ENCODE measurements at regions not wholly inside any gene's neighbourhood (a gene's known extent, or its start where the extent isn't known, plus 50 kb on each side); places are given as distances from the start of the nearest gene placed in this dataset.
"Not testable (repeated sequence)": the region's sequence is repeated elsewhere in the genome, so short reads cannot be mapped to it uniquely, and the experiment has no call there.

DNA sequence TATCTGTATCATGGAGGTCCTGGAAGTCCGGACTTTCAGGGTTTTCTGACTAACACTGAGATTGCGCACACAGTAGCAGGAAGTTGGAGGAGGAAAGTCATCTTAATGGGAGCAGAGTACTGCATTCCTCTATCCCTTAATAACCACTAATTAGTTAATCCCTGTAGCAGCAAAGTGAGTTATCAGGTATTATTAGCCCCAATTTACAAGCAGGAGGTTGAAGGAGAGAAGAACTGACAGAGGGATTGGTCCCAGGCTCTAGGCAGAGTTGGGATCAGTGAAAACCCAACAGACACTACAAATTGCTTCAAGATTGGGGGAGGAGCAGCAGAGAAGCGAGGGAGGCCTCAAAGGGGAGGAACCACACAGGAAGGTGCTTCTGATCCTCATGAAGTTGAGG lies 74.5 kb upstream of the XPA start:
- H3K4me3 ChIP-seq (ENCODE audit: low read depth, low read length), result no peak overlapping the region
- DNase-seq (ENCODE audit: low read depth), result no peak
- TF ChIP-seq, protein P1, sequence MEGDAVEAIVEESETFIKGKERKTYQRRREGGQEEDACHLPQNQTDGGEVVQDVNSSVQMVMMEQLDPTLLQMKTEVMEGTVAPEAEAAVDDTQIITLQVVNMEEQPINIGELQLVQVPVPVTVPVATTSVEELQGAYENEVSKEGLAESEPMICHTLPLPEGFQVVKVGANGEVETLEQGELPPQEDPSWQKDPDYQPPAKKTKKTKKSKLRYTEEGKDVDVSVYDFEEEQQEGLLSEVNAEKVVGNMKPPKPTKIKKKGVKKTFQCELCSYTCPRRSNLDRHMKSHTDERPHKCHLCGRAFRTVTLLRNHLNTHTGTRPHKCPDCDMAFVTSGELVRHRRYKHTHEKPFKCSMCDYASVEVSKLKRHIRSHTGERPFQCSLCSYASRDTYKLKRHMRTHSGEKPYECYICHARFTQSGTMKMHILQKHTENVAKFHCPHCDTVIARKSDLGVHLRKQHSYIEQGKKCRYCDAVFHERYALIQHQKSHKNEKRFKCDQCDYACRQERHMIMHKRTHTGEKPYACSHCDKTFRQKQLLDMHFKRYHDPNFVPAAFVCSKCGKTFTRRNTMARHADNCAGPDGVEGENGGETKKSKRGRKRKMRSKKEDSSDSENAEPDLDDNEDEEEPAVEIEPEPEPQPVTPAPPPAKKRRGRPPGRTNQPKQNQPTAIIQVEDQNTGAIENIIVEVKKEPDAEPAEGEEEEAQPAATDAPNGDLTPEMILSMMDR (IDR thresholded peaks at IDR 0.05; ENCODE audit: insufficient read depth, low read depth, low read length, missing control alignments), result no peak

DNA sequence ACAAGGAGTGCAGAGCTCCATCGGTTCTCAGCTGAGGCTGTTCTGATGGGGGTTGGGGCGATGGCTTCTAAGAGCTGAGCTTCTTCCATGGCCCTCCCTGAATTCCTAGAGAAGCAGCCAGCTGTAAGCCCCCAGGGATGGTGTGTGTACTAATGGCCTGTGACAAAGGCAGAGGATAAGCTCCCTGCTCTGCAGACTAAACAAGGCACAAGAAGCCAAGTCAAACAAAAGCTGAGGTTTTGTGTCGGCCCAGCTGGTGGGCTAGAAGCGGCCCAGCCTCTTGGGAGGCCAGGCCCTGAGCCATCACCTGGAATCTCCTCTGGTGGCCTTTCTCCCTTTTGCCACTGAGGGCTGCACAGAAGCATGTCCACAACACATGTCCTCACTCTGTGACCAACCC lies 75.0 kb upstream of the XPA start:
- no peak for DNase-seq (ENCODE audit: low read depth)
- TF ChIP-seq, protein P1 (IDR thresholded peaks at IDR 0.05; ENCODE audit: insufficient read depth, low read depth, low read length, missing control alignments), result no peak
- H3K4me3 ChIP-seq (ENCODE audit: low read depth, low read length), result no peak overlapping the region

DNA sequence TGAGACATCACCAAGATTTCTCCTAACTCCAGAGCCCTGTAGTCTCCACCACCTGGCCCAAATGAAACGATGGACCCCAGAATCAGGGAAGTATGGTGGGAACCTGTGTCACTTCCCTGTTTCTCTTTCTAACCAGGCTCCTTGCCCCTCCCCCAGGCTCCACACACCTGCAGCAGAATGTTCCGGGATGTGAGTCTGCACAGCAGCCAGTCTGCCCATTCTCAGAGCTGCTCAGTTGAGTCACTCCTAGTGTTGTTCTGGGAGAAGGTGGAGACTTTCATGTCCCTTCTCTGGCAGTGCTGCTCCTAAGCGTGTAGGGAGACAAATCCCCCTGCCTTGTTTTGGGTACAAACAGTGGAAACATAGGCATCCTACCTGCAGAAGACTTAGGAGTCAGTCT lies 76.0 kb upstream of the XPA start:
- DNase-seq (ENCODE audit: low read depth), result no peak
- TF ChIP-seq, protein P1 (IDR thresholded peaks at IDR 0.05; ENCODE audit: insufficient read depth, low read depth, low read length, missing control alignments), result no peak
- no peak overlapping the region for H3K4me3 ChIP-seq (ENCODE audit: low read depth, low read length)

DNA sequence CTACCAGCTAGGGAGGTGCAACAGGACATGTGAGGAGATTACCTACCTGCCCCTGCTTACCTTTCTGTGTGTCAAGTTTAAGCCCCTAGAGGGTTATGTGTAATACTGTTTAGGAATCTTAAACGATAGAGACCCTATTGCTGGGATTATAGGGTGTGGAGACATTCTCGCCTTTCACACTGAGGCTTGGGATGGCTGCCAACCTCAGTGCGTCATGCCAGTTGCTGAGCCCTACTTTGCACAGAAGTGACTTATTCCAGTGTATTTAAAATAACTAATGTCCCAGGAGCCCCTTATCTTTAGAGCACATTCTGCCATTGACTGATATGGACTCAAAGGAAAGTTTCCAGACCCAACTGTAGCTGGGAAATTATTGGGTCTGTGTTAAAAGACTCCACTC lies 76.6 kb upstream of the XPA start:
- no peak for DNase-seq (ENCODE audit: low read depth)
- H3K4me3 ChIP-seq (ENCODE audit: low read depth, low read length), result no peak overlapping the region
- TF ChIP-seq, protein P1 (IDR thresholded peaks at IDR 0.05; ENCODE audit: insufficient read depth, low read depth, low read length, missing control alignments), result no peak

DNA sequence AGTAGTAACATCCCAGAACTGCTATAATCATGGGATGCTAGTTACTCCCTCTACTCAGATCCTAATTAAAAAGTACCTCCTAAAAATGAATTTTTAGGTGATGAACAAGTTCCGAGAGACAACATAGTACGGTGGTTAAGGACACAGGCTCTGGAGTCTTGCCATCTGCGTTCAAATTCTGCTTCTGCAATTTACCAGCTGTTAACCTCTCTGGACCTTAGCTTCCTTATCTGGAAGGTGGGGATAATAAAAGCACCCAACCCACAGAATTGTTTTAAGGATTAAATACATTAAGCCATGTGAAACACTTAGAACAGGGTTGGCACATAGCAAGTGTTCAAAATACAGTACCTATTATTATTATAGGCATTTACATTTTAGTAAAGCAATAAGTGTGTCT lies 77.5 kb upstream of the XPA start:
- no peak overlapping the region for H3K4me3 ChIP-seq (ENCODE audit: low read depth, low read length)
- DNase-seq (ENCODE audit: low read depth), result no peak
- TF ChIP-seq, protein P1 (IDR thresholded peaks at IDR 0.05; ENCODE audit: insufficient read depth, low read depth, low read length, missing control alignments), result no peak

DNA sequence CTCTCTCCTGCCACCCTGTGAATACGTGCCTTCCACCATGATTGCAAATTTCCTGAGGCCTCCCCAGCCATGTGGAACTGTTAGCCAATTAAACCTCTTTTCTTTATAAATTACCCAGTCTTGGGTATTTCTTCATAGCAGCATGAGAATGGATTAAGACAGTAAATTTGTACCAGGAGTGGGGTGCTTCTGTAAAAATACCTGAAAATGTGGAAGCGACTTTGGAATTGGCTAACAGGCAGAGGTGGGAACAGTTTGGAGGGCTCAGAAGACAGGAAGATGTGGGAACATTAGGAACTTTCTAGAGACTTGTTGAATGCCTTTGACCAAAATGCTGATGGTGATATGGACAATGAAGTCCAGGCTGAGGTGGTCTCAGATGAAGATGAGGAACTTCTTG lies 74.3 kb upstream of the FOXE1 start:
- DNase-seq (ENCODE audit: low read depth); H3K4me3 ChIP-seq (ENCODE audit: low read depth, low read length): not testable (repeated sequence)

DNA sequence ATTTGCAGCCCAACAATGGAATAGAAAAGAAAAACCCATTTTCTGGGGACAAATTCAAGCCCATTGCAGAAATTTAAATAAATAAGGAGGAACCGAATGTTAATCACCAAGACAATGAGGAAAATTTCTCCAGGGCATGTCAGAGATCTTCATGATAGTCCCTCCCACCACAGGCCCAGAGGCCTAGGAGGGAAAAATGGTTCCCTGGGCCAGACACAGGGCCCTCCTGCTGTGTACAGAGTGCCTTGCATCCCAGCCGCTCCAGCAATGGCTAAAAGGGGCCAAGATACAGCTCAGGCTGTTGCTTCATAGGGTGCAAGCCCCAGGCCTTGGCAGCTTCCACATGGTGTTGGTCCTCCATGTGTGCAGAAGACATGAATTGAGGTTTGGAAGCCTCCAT lies 73.4 kb upstream of the FOXE1 start:
- TF ChIP-seq, protein P1 (IDR thresholded peaks at IDR 0.05; ENCODE audit: insufficient read depth, low read depth, low read length, missing control alignments), result no peak
- DNase-seq (ENCODE audit: low read depth), result no peak
- no peak overlapping the region for H3K4me3 ChIP-seq (ENCODE audit: low read depth, low read length)

DNA sequence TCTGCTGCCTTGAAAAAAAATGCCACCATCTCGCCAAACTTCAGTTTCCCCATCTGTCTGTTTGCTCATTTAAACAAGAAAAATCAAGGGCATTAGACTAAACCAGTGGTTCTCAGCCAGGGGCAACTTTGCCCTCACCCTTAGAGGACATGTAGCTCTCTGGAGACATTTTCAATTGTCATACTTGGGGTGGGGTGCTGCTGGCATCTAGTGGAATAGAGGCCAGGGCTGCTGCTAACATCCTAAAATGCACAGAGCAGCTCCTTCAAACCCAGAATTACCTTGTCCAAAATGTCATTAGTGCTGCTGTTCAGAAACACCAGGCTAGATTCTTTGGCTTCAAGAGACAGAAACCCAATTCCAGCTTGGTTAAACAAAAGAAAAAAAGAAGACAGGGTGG lies 71.1 kb upstream of the FOXE1 start:
- no peak overlapping the region for H3K4me3 ChIP-seq (ENCODE audit: low read depth, low read length)
- DNase-seq (ENCODE audit: low read depth), result no peak
- TF ChIP-seq, protein P1 (IDR thresholded peaks at IDR 0.05; ENCODE audit: insufficient read depth, low read depth, low read length, missing control alignments), result no peak
